Choroid plexus epithelial cell (primary cell): ENCODE measurements at regions not wholly inside any gene's neighbourhood (a gene's known extent, or its start where the extent isn't known, plus 50 kb on each side); places are given as distances from the start of the nearest gene placed in this dataset.
"Not testable (repeated sequence)": the region's sequence is repeated elsewhere in the genome, so short reads cannot be mapped to it uniquely, and the experiment has no call there.

ENCODE experiments used
- DNase-seq: peaks from one replicate; pipeline ENCODE4 v3.0.0-alpha.2; 2010; ENCODE audit warnings: low read depth
- H3K4me3 ChIP-seq: 2 replicates; pipeline ENCODE4 v1.5.1; 2011; ENCODE audit warnings: low read depth, mild to moderate bottlenecking, control low read depth, low read length, moderate library complexity
- CTCF ChIP-seq: conservative IDR thresholded peaks from 2 replicates; pipeline ENCODE4 v1.5.1; 2011; ENCODE audit warnings: low read depth, mild to moderate bottlenecking, control low read depth, inconsistent platforms, low read length, moderate library complexity

- no peak for DNase-seq
- no peak for TF ChIP-seq CTCF
- no peak overlapping the region for H3K4me3 ChIP-seq
Observed at GRCh38 chr6:15150207-15150606, 95.7 kb upstream of the JARID2 start.

GRCh38 chr6:15152700-15153099 is 93.2 kb upstream of the JARID2 start:
- no peak overlapping the region for H3K4me3 ChIP-seq
- no peak for TF ChIP-seq CTCF
- no peak for DNase-seq

GRCh38 chr6:15153191-15153590 is 92.7 kb upstream of the JARID2 start:
- TF ChIP-seq CTCF = no peak
- no peak for DNase-seq
- no peak overlapping the region for H3K4me3 ChIP-seq

- no peak overlapping the region for H3K4me3 ChIP-seq
- DNase-seq = no peak
- no peak for TF ChIP-seq CTCF
Observed at GRCh38 chr6:15157479-15157878, 88.4 kb upstream of the JARID2 start.

- no peak overlapping the region for H3K4me3 ChIP-seq
- DNase-seq = no peak
- TF ChIP-seq CTCF = no peak
Observed at GRCh38 chr6:15158821-15159619, 86.8 kb upstream of the JARID2 start.

- TF ChIP-seq CTCF = no peak
- DNase-seq = no peak
- no peak overlapping the region for H3K4me3 ChIP-seq
Observed at GRCh38 chr6:15160812-15161211, 85.1 kb upstream of the JARID2 start.

GRCh38 chr6:15164855-15165254 is 81.0 kb upstream of the JARID2 start:
- not testable (repeated sequence) for H3K4me3 ChIP-seq

More at GRCh38 chr6:15164855-15165254, 81.0 kb upstream of the JARID2 start:
- not testable (repeated sequence) for DNase-seq
